ENCODE measurements at regions not wholly inside any gene's neighbourhood (a gene's known extent, or its start where the extent isn't known, plus 50 kb on each side); places are given as distances from the start of the nearest gene placed in this dataset.
A peak's percentile ranks its signal among the peaks of the same experiment; 100 is the strongest.
"Not testable (repeated sequence)": the region's sequence is repeated elsewhere in the genome, so short reads cannot be mapped to it uniquely, and the experiment has no call there.

- H3K27me3 Mint-ChIP-seq = peaks cover 17% of the 10 kb centered on the region
- no peaks in the 10 kb centered on the region for H3K36me3 Mint-ChIP-seq (ENCODE audit: low read depth)
- CTCF ChIA-PET = no interaction called here
- no peak for DNase-seq
- POLR2A ChIA-PET = no interaction called here
- H3K27ac Mint-ChIP-seq = no peak overlapping the region
- H3K4me3 Mint-ChIP-seq = no peak overlapping the region
- H3K4me1 Mint-ChIP-seq = no peaks in the 10 kb centered on the region
- H3K9me3 Mint-ChIP-seq = no peaks in the 10 kb centered on the region
These were observed 55.1 kb upstream of the SEC24B start for GRCh38 chr4:109378511-109378910.

- Mint-ChIP-seq H3K9me3 (no peaks in the 10 kb centered on the region), H3K27ac (no peak overlapping the region), H3K4me3 (no peak overlapping the region), H3K27me3 (peaks cover 20% of the 10 kb centered on the region), H3K36me3 (ENCODE audit: low read depth) (no peaks in the 10 kb centered on the region), H3K4me1 (no peaks in the 10 kb centered on the region)
- POLR2A ChIA-PET = no interaction called here
- CTCF ChIA-PET = no interaction called here
- no peak for DNase-seq
These were observed 55.5 kb upstream of the SEC24B start for GRCh38 chr4:109378076-109378475.

GRCh38 chr4:109375778-109376414 is 57.7 kb upstream of the SEC24B start:
- Mint-ChIP-seq H3K4me1 (no peaks in the 10 kb centered on the region), H3K27ac (no peak overlapping the region), H3K36me3 (ENCODE audit: low read depth) (no peaks in the 10 kb centered on the region), H3K4me3 (no peak overlapping the region), H3K9me3 (no peaks in the 10 kb centered on the region), H3K27me3 (peaks cover 28% of the 10 kb centered on the region)
- POLR2A ChIA-PET = interaction anchor here (0.6 kb wide), 1 partner anchor 447 kb away, joined by 3 read pairs; no protein-coding TSS in a partner anchor
- DNase-seq = no peak
- CTCF ChIA-PET = interaction anchor here (0.6 to 1.1 kb wide), 4 partner anchors 8 to 1726 kb away, joined by 3 to 5 read pairs (median 4); no protein-coding TSS in a partner anchor

GRCh38 chr4:109368661-109369060 is 65.0 kb upstream of the SEC24B start:
- ChIA-PET CTCF (no interaction called here), POLR2A (no interaction called here)
- H3K27me3 Mint-ChIP-seq = peaks cover 53% of the 10 kb centered on the region
- H3K36me3 Mint-ChIP-seq (ENCODE audit: low read depth) = no peaks in the 10 kb centered on the region
- no peak overlapping the region for H3K4me3 Mint-ChIP-seq
- no peak for DNase-seq
- no peaks in the 10 kb centered on the region for H3K9me3 Mint-ChIP-seq
- H3K27ac Mint-ChIP-seq = no peak overlapping the region
- no peaks in the 10 kb centered on the region for H3K4me1 Mint-ChIP-seq

- Mint-ChIP-seq H3K27me3 (peaks cover 49% of the 10 kb centered on the region), H3K4me1 (peaks cover 2% of the 10 kb centered on the region), H3K9me3 (no peaks in the 10 kb centered on the region), H3K4me3 (no peak overlapping the region), H3K36me3 (ENCODE audit: low read depth) (no peaks in the 10 kb centered on the region), H3K27ac (no peak overlapping the region)
- CTCF ChIA-PET = no interaction called here
- POLR2A ChIA-PET = no interaction called here
- DNase-seq = no peak
These were observed 63.5 kb upstream of the COL25A1 start for GRCh38 chr4:109365939-109366338.

- H3K4me1 Mint-ChIP-seq; POLR2A ChIA-PET; H3K36me3 Mint-ChIP-seq (ENCODE audit: low read depth); H3K9me3 Mint-ChIP-seq; H3K27ac Mint-ChIP-seq; DNase-seq; H3K4me3 Mint-ChIP-seq; CTCF ChIA-PET: not testable (repeated sequence)
- peaks cover 54% of the 10 kb centered on the region for H3K27me3 Mint-ChIP-seq
These were observed 62.8 kb upstream of the COL25A1 start for GRCh38 chr4:109365297-109365696.

GRCh38 chr4:109359040-109359646 is 56.7 kb upstream of the COL25A1 start:
- H3K27ac Mint-ChIP-seq = peak overlapping the region; percentile 80
- H3K27me3 Mint-ChIP-seq = peaks cover 61% of the 10 kb centered on the region
- POLR2A ChIA-PET = no interaction called here

GRCh38 chr4:109355835-109356234 is 53.4 kb upstream of the COL25A1 start:
- Mint-ChIP-seq H3K27ac (no peak overlapping the region), H3K27me3 (peaks cover 53% of the 10 kb centered on the region), H3K4me3 (no peak overlapping the region), H3K9me3 (peaks cover 4% of the 10 kb centered on the region), H3K4me1 (peaks cover 36% of the 10 kb centered on the region), H3K36me3 (ENCODE audit: low read depth) (peaks cover 3% of the 10 kb centered on the region)
- DNase-seq = no peak
- ChIA-PET POLR2A (no interaction called here), CTCF (no interaction called here)

More at GRCh38 chr4:109359040-109359646, 56.7 kb upstream of the COL25A1 start:
- Mint-ChIP-seq H3K9me3 (peaks cover 4% of the 10 kb centered on the region), H3K36me3 (ENCODE audit: low read depth) (peaks cover 3% of the 10 kb centered on the region), H3K4me3 (peak overlapping the region; percentile 33), H3K4me1 (peaks cover 39% of the 10 kb centered on the region)
- CTCF ChIA-PET = interaction anchor here (0.6 to 2.4 kb wide), 2 partner anchors 12 to 186 kb away, joined by 3 to 5 read pairs; no protein-coding TSS in a partner anchor
- peak; percentile 59 for DNase-seq

- H3K27me3 Mint-ChIP-seq = peaks cover 64% of the 10 kb centered on the region
- H3K9me3 Mint-ChIP-seq = peaks cover 4% of the 10 kb centered on the region
- H3K4me1 Mint-ChIP-seq = peaks cover 8% of the 10 kb centered on the region
- no peak overlapping the region for H3K27ac Mint-ChIP-seq
- no peak overlapping the region for H3K4me3 Mint-ChIP-seq
- DNase-seq = no peak
- ChIA-PET CTCF (no interaction called here), POLR2A (no interaction called here)
- H3K36me3 Mint-ChIP-seq (ENCODE audit: low read depth) = no peaks in the 10 kb centered on the region
These were observed 50.5 kb upstream of the COL25A1 start for GRCh38 chr4:109352941-109353340.
